ENCODE measurements at regions not wholly inside any gene's neighbourhood (a gene's known extent, or its start where the extent isn't known, plus 50 kb on each side); places are given as distances from the start of the nearest gene placed in this dataset.

GRCh38 chr15:57823325-57823882 is 116.9 kb downstream of the POLR2M start:
- DNase-seq (ENCODE audit: low spot score) = no peak

- DNase-seq (ENCODE audit: low spot score) = no peak
Measured at GRCh38 chr15:57824186-57824585, 117.7 kb downstream of the POLR2M start.

- DNase-seq (ENCODE audit: low spot score) = no peak
Measured at GRCh38 chr15:57827021-57827420, 120.5 kb downstream of the POLR2M start.

- no peak for DNase-seq (ENCODE audit: low spot score)
Measured at GRCh38 chr15:57827971-57828370, 121.5 kb downstream of the POLR2M start.

GRCh38 chr15:57832183-57832582 is 125.7 kb downstream of the POLR2M start:
- DNase-seq (ENCODE audit: low spot score) = no peak

GRCh38 chr15:57835119-57835518 is 128.6 kb downstream of the POLR2M start:
- DNase-seq (ENCODE audit: low spot score) = no peak

- DNase-seq (ENCODE audit: low spot score) = no peak
Measured at GRCh38 chr15:57849317-57849716, 142.8 kb downstream of the POLR2M start.

GRCh38 chr15:57854531-57854930 is 148.0 kb downstream of the POLR2M start:
- no peak for DNase-seq (ENCODE audit: low spot score)

GRCh38 chr15:57857871-57858270 is 151.4 kb downstream of the POLR2M start:
- no peak for DNase-seq (ENCODE audit: low spot score)

- no peak for DNase-seq (ENCODE audit: low spot score)
Measured at GRCh38 chr15:57859130-57859685, 152.7 kb downstream of the POLR2M start.

GRCh38 chr15:57861034-57861638 is 154.6 kb downstream of the POLR2M start:
- peak; percentile 8 for DNase-seq (ENCODE audit: low spot score)

- DNase-seq (ENCODE audit: low spot score) = no peak
Measured at GRCh38 chr15:57861815-57862586, 155.5 kb downstream of the POLR2M start.

GRCh38 chr15:57862761-57863160 is 156.2 kb downstream of the POLR2M start:
- DNase-seq (ENCODE audit: low spot score) = no peak

- no peak for DNase-seq (ENCODE audit: low spot score)
Measured at GRCh38 chr15:57865294-57865693, 158.8 kb downstream of the POLR2M start.

GRCh38 chr15:57866149-57866736 is 159.7 kb downstream of the POLR2M start:
- peak; percentile 16 for DNase-seq (ENCODE audit: low spot score)

- DNase-seq (ENCODE audit: low spot score) = no peak
Measured at GRCh38 chr15:57867970-57868798, 161.7 kb downstream of the POLR2M start.

- no peak for DNase-seq (ENCODE audit: low spot score)
Measured at GRCh38 chr15:57870667-57871066, 164.2 kb downstream of the POLR2M start.

- DNase-seq (ENCODE audit: low spot score) = no peak
Measured at GRCh38 chr15:57872281-57873030, 165.9 kb downstream of the POLR2M start.

- DNase-seq (ENCODE audit: low spot score) = no peak
Measured at GRCh38 chr15:57873564-57874209, 167.2 kb downstream of the POLR2M start.

GRCh38 chr15:57875347-57875746 is 168.8 kb downstream of the POLR2M start:
- DNase-seq (ENCODE audit: low spot score) = no peak

GRCh38 chr15:57878573-57878972 is 172.1 kb downstream of the POLR2M start:
- DNase-seq (ENCODE audit: low spot score) = no peak

All from hepatic stellate cell (primary cell).